Breast epithelium (tissue), 4 donors: ENCODE measurements at regions not wholly inside any gene's neighbourhood (a gene's known extent, or its start where the extent isn't known, plus 50 kb on each side); places are given as distances from the start of the nearest gene placed in this dataset.

Source experiments
- DNase-seq, 2 donors: peaks; one replicate each; pipeline ENCODE4 v3.0.0-alpha.2; 2019; ENCODE audit warnings: low spot score in 2 of 2
- H3K27ac ChIP-seq, 2 donors: fragments of 200-600 bp; sonication (generic) in 1 of 2; one replicate each; pipeline ENCODE4 v1.5.1; 2016 to 2019; ENCODE audit warnings: mild to moderate bottlenecking in 1 of 2
- H3K27me3 ChIP-seq, 2 donors: fragments of 200-600 bp; sonication (generic) in 1 of 2; one replicate each; pipeline versions ENCODE4 v1.5.1 to v1.6.0; 2017 to 2019; ENCODE audit warnings: control low read depth in 1 of 2, mild to moderate bottlenecking in 1 of 2
- H3K36me3 ChIP-seq: fragments of 200-600 bp; one replicate; pipeline ENCODE4 v1.5.1; 2019
- H3K4me1 ChIP-seq, 2 donors: fragments of 200-600 bp; sonication (generic); one replicate each; pipeline ENCODE4 v1.5.1; 2016 to 2019; ENCODE audit warnings: control low read depth in 1 of 2
- H3K4me3 ChIP-seq, 3 donors: fragments of 200-600 bp; sonication (generic); 1 replicate in 2 of 3; 2 replicates in 1 of 3; pipeline ENCODE4 v1.5.1; 2016 to 2019; ENCODE audit warnings: mild to moderate bottlenecking in 3 of 3, moderate library complexity in 2 of 3
- H3K9me3 ChIP-seq, 2 donors: fragments of 200-600 bp; sonication (generic) in 1 of 2; one replicate each; pipeline ENCODE4 v1.5.1; 2016 to 2019; ENCODE audit warnings: control low read depth in 1 of 2
- POLR2A ChIP-seq: fragments of 450-650 bp; IDR thresholded peaks from one replicate; pipeline ENCODE4 v1.6.1; 2016; ENCODE audit warnings: antibody characterized with exemption, mild to moderate bottlenecking, moderate library complexity
- POLR2AphosphoS5 ChIP-seq, 3 donors: sonication (generic); formaldehyde crosslinking; IDR thresholded peaks; one replicate each; pipeline ENCODE4 v1.6.1; 2017; ENCODE audit warnings: antibody characterized with exemption in 3 of 3
- intact Hi-C: fragments of 100-400 bp; cut with DNase I; formaldehyde crosslinking; loops from one replicate; pipeline ENCODE4 v1.15.1; 2023; ENCODE audit warnings: low total_unique reads
- TF ChIP-seq, protein P1 (sequence below), 3 donors: fragments of 450-650 bp; IDR thresholded peaks; one replicate each; pipeline ENCODE4 v1.5.1; 2016 to 2017; ENCODE audit warnings: antibody characterized with exemption in 3 of 3, mild to moderate bottlenecking in 3 of 3, moderate library complexity in 3 of 3

DNA sequence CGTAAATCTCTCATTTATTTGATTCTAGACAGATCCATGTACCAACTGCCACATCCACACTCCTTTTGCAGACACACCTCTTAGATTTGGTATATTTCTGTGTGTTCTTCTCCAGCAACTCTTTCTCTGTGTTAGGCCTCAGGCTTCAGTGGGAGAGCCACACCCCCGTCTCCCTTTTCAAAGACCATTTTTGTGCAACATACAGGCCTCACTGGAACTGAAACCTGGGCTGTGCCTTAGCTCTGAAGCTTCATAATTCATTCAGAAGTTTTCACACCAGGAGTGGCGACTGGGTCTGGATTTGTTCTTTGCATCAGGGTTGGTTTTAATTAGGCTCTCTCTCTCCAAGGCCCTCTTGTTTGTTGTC is 170.2 kb downstream of the THBS2 start:
- Histone ChIP-seq H3K27ac (no peak overlapping the region), H3K27me3 (no peaks in the 10 kb centered on the region), H3K4me1 (no peaks in the 10 kb centered on the region), H3K4me3 (no peak overlapping the region), H3K9me3 (no peaks in the 10 kb centered on the region), H3K36me3 (no peaks in the 10 kb centered on the region)
- intact Hi-C loops: no loop called here
- TF ChIP-seq POLR2AphosphoS5 (IDR thresholded peaks at IDR 0.05) (no peak), POLR2A (no peak)
- TF ChIP-seq, protein P1, sequence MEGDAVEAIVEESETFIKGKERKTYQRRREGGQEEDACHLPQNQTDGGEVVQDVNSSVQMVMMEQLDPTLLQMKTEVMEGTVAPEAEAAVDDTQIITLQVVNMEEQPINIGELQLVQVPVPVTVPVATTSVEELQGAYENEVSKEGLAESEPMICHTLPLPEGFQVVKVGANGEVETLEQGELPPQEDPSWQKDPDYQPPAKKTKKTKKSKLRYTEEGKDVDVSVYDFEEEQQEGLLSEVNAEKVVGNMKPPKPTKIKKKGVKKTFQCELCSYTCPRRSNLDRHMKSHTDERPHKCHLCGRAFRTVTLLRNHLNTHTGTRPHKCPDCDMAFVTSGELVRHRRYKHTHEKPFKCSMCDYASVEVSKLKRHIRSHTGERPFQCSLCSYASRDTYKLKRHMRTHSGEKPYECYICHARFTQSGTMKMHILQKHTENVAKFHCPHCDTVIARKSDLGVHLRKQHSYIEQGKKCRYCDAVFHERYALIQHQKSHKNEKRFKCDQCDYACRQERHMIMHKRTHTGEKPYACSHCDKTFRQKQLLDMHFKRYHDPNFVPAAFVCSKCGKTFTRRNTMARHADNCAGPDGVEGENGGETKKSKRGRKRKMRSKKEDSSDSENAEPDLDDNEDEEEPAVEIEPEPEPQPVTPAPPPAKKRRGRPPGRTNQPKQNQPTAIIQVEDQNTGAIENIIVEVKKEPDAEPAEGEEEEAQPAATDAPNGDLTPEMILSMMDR (IDR thresholded peaks at IDR 0.05): no peak
- no peak for DNase-seq

DNA sequence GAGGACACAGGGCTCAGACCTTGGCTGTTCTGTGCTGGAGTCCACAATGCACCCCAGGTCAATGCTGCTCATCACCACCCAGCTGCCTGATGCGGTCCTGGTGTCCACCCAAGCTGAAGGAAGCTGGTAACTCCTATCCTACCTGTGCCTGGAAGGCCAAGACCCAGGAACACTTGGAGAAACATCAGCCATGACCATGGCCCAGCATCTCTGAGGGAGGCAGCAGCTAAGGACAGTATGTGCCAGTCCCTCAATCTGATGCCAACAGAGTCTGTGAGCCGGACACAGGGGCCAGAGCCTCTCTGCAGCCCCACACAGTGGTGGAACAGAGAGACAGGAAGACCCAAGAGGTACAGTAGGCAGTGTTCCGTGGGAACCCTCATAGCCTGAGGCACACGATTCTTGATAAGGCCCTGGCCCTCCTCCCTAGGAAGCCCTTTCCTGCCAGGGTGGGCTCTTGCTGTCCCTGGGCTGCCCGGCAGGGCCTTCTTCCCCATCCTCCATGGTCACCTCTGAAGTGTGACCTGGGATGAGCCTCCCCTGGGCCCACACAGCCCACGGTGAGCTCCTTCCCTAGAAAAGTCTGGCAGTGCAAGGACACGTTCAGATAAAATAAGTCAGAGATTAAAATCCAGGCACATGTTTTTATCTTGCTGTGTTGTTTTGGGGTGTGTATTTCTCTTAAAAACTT is 170.7 kb downstream of the THBS2 start:
- H3K4me3 ChIP-seq: no peak overlapping the region
- no peaks in the 10 kb centered on the region for H3K27me3 ChIP-seq
- intact Hi-C loops: no loop called here
- no peaks in the 10 kb centered on the region for H3K9me3 ChIP-seq
- DNase-seq: no peak
- no peaks in the 10 kb centered on the region for H3K4me1 ChIP-seq
- TF ChIP-seq, protein P1 (IDR thresholded peaks at IDR 0.05): no peak
- TF ChIP-seq POLR2AphosphoS5 (IDR thresholded peaks at IDR 0.05) (no peak), POLR2A (no peak)
- H3K27ac ChIP-seq: no peak overlapping the region
- H3K36me3 ChIP-seq: no peaks in the 10 kb centered on the region

DNA sequence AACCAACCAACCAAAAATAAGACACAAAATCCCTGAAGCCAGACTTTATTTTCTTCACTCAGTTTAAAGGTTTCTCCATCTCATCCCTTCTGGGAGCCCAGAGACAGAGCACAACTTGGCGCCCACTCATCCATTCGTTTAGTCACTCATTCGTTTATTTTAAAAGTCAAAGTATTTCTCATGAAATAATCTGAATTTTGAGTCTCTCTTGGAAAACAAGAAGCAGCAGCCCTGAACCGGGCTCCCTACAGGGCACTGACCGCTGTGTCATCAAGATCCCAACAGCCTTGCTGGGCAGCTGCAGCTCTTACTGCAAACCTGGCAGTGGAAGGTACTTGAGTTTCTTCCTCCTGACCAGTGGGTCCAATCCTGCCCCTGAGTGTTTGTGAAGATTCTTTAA is 171.6 kb downstream of the THBS2 start:
- intact Hi-C loops: no loop called here
- Histone ChIP-seq H3K27ac (no peak overlapping the region), H3K4me1 (no peaks in the 10 kb centered on the region), H3K36me3 (no peaks in the 10 kb centered on the region), H3K9me3 (no peaks in the 10 kb centered on the region), H3K27me3 (no peaks in the 10 kb centered on the region), H3K4me3 (no peak overlapping the region)
- TF ChIP-seq POLR2A (no peak), POLR2AphosphoS5 (IDR thresholded peaks at IDR 0.05) (no peak)
- TF ChIP-seq, protein P1 (IDR thresholded peaks at IDR 0.05): no peak
- no peak for DNase-seq

DNA sequence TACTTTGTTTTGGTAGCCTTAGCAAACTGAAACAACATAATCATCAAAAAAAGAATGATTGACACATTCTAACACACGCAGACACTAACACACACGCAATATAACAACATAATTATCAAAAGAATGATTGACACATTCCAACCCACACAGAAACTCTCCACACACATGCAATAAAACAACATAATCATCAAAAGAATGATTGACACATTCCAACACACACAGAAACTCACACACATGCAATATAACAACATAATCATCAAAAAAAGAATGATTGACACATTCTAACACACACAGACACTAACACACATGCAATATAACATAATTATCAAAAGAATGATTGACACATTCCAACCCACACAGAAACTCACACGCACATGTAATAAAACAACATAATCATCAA is 172.4 kb downstream of the THBS2 start:
- DNase-seq: no peak
- no peaks in the 10 kb centered on the region for H3K4me1 ChIP-seq
- no peaks in the 10 kb centered on the region for H3K9me3 ChIP-seq
- H3K27ac ChIP-seq: no peak overlapping the region
- H3K27me3 ChIP-seq: no peaks in the 10 kb centered on the region
- H3K36me3 ChIP-seq: no peaks in the 10 kb centered on the region
- intact Hi-C loops: no loop called here
- TF ChIP-seq POLR2A (no peak), POLR2AphosphoS5 (IDR thresholded peaks at IDR 0.05) (no peak)
- TF ChIP-seq, protein P1 (IDR thresholded peaks at IDR 0.05): no peak
- no peak overlapping the region for H3K4me3 ChIP-seq

DNA sequence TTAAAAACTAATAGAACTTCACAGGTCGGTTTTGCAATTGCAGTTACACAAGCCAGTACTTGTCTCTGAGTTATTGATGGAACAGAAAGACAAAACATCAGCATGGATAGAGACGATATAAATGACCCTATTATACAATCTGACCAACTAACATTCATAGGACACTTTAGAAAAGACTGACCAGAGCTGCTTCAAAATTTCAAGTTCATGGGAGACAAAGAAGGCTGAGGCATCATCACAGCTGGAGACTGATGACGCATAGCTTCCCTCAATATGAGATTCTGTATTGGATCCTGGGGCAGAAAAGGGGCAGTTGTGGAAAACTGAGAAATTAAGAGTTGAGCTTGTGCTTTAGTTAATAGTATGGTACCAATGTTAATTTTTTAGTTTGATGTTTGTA is 174.0 kb downstream of the THBS2 start:
- no peak for DNase-seq
- no peak overlapping the region for H3K27ac ChIP-seq
- H3K4me1 ChIP-seq: no peaks in the 10 kb centered on the region
- no peaks in the 10 kb centered on the region for H3K36me3 ChIP-seq
- no peak overlapping the region for H3K4me3 ChIP-seq
- no peaks in the 10 kb centered on the region for H3K9me3 ChIP-seq
- intact Hi-C loops: no loop called here
- TF ChIP-seq POLR2AphosphoS5 (IDR thresholded peaks at IDR 0.05) (no peak), POLR2A (no peak)
- TF ChIP-seq, protein P1 (IDR thresholded peaks at IDR 0.05): no peak
- H3K27me3 ChIP-seq: no peaks in the 10 kb centered on the region
